Spleen (tissue), 7 donors: ENCODE measurements at regions not wholly inside any gene's neighbourhood (a gene's known extent, or its start where the extent isn't known, plus 50 kb on each side); places are given as distances from the start of the nearest gene placed in this dataset.

Experiments
- CTCF ChIP-seq, 11 experiments: fragments of 200-600 bp in 7 of 11; fragments of 450-650 bp in 4 of 11; sonication (generic) in 4 of 11; IDR thresholded peaks in 8 of 11; conservative IDR thresholded peaks in 3 of 11; 1 replicate in 7 of 11; 2 replicates in 4 of 11; pipeline versions ENCODE4 v1.4.0 to v1.8.0; 2016 to 2021; ENCODE audit warnings: antibody characterized with exemption in 11 of 11, inconsistent platforms in 4 of 11, mild to moderate bottlenecking in 1 of 11
- POLR2A ChIP-seq, 3 donors: fragments of 450-650 bp; IDR thresholded peaks; one replicate each; pipeline ENCODE4 v1.5.1; 2017; ENCODE audit warnings: antibody characterized with exemption in 3 of 3, mild to moderate bottlenecking in 1 of 3
- donor health status: DM: no; HTN: no; CAD: no; lungs with moderate emphysema.
- donor health status: DM: no; HTN: no; CAD: no.
- donor health status: DM: no; HTN: no; CAD: no.

GRCh38 chr1:37398096-37398495 is 76.3 kb upstream of the ZC3H12A start:
- TF ChIP-seq CTCF (IDR thresholded peaks at IDR 0.05 in 8 of 11, conservative IDR thresholded peaks at IDR 0.05 in 3 of 11): no peak
- no peak for TF ChIP-seq POLR2A (IDR thresholded peaks at IDR 0.05)
